HCT116 (cell line): ENCODE measurements at regions not wholly inside any gene's neighbourhood (a gene's known extent, or its start where the extent isn't known, plus 50 kb on each side); places are given as distances from the start of the nearest gene placed in this dataset.

Source experiments
- ATAC-seq: fragments of 200-7000 bp; cut with Tn5 transposase; 2 replicates; pipeline ENCODE4 v1.9.1; 2020; ENCODE audit warnings: mild to moderate bottlenecking, moderate library complexity
- BruUV-seq: library from RNA; stranded (reverse); fragments of 400-500 nt; replicated peaks from 2 replicates; lab custom pipeline; 2021; lab: Mats Ljungman, UMichigan
- CTCF ChIA-PET: fragments of 300-600 bp; sonication (Branson Sonifier 250); formaldehyde crosslinking; loops from one replicate; lab custom pipeline; 2021; ENCODE audit warnings: antibody characterized with exemption; lab: Charles Lee
- POLR2A ChIA-PET: fragments of 300-600, 350-600 bp; sonication (Branson Sonifier 250); formaldehyde crosslinking; loops from one replicate; lab custom pipeline; 2021; ENCODE audit warnings: antibody characterized with exemption; lab: Charles Lee
- RAD21 ChIA-PET, 2 experiments: fragments of 300-600 bp; sonication (Branson Sonifier 250); formaldehyde crosslinking; loops; one replicate each; lab custom pipeline; 2023; ENCODE audit warnings: low total read pairs in 2 of 2; ENCODE audit not compliant: uncharacterized antibody in 2 of 2, unreplicated experiment in 2 of 2, low non-redundant PET in 1 of 2; lab: Charles Lee
- DNase-seq: peaks from one replicate; pipeline ENCODE4 v3.0.0-alpha.2; 2010; ENCODE audit warnings: low read depth, low spot score
- H2AFZ ChIP-seq: fragments of 200-600 bp; shearing (Covaris generic), sonication (generic); 2 replicates; pipeline ENCODE4 v1.6.1; 2017; ENCODE audit warnings: low read depth, mixed run types, mixed read lengths, antibody characterized with exemption, low read length; ENCODE audit not compliant: poor library complexity, severe bottlenecking
- H3K27ac ChIP-seq: 2 replicates; pipeline ENCODE4 v1.5.1; 2012; ENCODE audit warnings: low read depth, low read length
- H3K27me3 ChIP-seq: fragments of 200-600 bp; sonication (generic); 2 replicates; pipeline ENCODE4 v1.6.1; 2016; ENCODE audit warnings: mixed run types, low read length, mixed read lengths; ENCODE audit not compliant: insufficient read depth
- H3K36me3 ChIP-seq, 2 experiments: fragments of 200-500 bp in 1 of 2; fragments of 200-600 bp in 1 of 2; sonication (Bioruptor generic) in 1 of 2; sonication (generic) in 1 of 2; 2 replicates each; pipeline versions ENCODE4 v1.5.1 to v1.6.1; 2014 to 2016; ENCODE audit warnings: low read length in 2 of 2, inconsistent platforms in 1 of 2, mixed read lengths in 1 of 2, mixed run types in 1 of 2; ENCODE audit not compliant: insufficient read depth in 2 of 2, control insufficient read depth in 1 of 2
- H3K4me1 ChIP-seq, 2 experiments: fragments of 200-600 bp in 1 of 2; sonication (generic) in 1 of 2; 2 replicates each; pipeline versions ENCODE4 v1.5.1 to v1.6.1; 2012 to 2017; ENCODE audit warnings: low read length in 2 of 2, inconsistent platforms in 1 of 2, mild to moderate bottlenecking in 1 of 2, mixed read lengths in 1 of 2, mixed run types in 1 of 2, moderate library complexity in 1 of 2; ENCODE audit not compliant: insufficient read depth in 2 of 2, control insufficient read depth in 1 of 2
- H3K4me2 ChIP-seq: fragments of 200-600 bp; sonication (generic); 2 replicates; pipeline ENCODE4 v1.6.1; 2017; ENCODE audit warnings: mixed run types, low read length, mixed read lengths
- H3K4me3 ChIP-seq, 2 experiments: fragments of 200-600 bp in 1 of 2; sonication (generic) in 1 of 2; replicated peaks in 1 of 2; 2 replicates each; pipeline ENCODE4 v1.5.1; 2011 to 2016; ENCODE audit warnings: low read length in 2 of 2, control low read depth in 1 of 2, low read depth in 1 of 2, mild to moderate bottlenecking in 1 of 2, mixed read lengths in 1 of 2, mixed run types in 1 of 2
- H3K79me2 ChIP-seq: fragments of 200-600 bp; sonication (generic); 2 replicates; pipeline ENCODE4 v1.6.1; 2017; ENCODE audit warnings: mild to moderate bottlenecking, mixed run types, low read length, moderate library complexity, mixed read lengths; ENCODE audit not compliant: insufficient read depth
- H3K9ac ChIP-seq: fragments of 200-600 bp; sonication (generic); 2 replicates; pipeline ENCODE4 v1.6.1; 2016; ENCODE audit warnings: low read length, mixed read lengths
- H3K9me2 ChIP-seq: fragments of 200-600 bp; sonication (generic), shearing (Covaris generic); 2 replicates; pipeline ENCODE4 v1.6.1; 2017; ENCODE audit warnings: mixed run types, mild to moderate bottlenecking, moderate library complexity; ENCODE audit not compliant: insufficient read depth
- H3K9me3 ChIP-seq, 2 experiments: fragments of 200-500 bp in 1 of 2; fragments of 200-600 bp in 1 of 2; sonication (Bioruptor generic) in 1 of 2; sonication (generic) in 1 of 2; 2 replicates each; pipeline ENCODE4 v1.6.1; 2014 to 2017; ENCODE audit warnings: low read length in 2 of 2, mixed read lengths in 2 of 2, inconsistent platforms in 1 of 2, low read depth in 1 of 2, mild to moderate bottlenecking in 1 of 2, mixed run types in 1 of 2, moderate library complexity in 1 of 2; ENCODE audit not compliant: control insufficient read depth in 1 of 2, insufficient read depth in 1 of 2
- H4K20me1 ChIP-seq: fragments of 200-600 bp; sonication (generic), shearing (Covaris generic); 2 replicates; pipeline ENCODE4 v1.6.1; 2017; ENCODE audit warnings: mixed run types, mild to moderate bottlenecking, moderate library complexity; ENCODE audit not compliant: insufficient read depth
- ATF3 ChIP-seq: IDR thresholded peaks from 2 replicates; pipeline ENCODE4 v1.6.1; 2012
- ELF1 ChIP-seq: IDR thresholded peaks from 2 replicates; pipeline ENCODE4 v1.6.1; 2012; ENCODE audit warnings: low read depth, borderline replicate concordance
- EZH2 ChIP-seq: fragments of 200-600 bp; sonication (generic); IDR thresholded peaks from 2 replicates; pipeline ENCODE4 v1.6.1; 2017; ENCODE audit warnings: antibody characterized with exemption, mixed run types
- EZH2phosphoT487 ChIP-seq: fragments of 200-600 bp; IDR thresholded peaks from 2 replicates; pipeline ENCODE4 v1.6.1; 2018; ENCODE audit warnings: antibody characterized with exemption, borderline replicate concordance
- JUND ChIP-seq: IDR thresholded peaks from 2 replicates; pipeline ENCODE4 v1.6.1; 2012
- MAX ChIP-seq: IDR thresholded peaks from 2 replicates; pipeline ENCODE4 v1.6.1; 2012
- POLR2AphosphoS5 ChIP-seq: IDR thresholded peaks from 2 replicates; pipeline ENCODE4 v1.6.1; 2011; ENCODE audit warnings: mild to moderate bottlenecking, low read depth, low read length, moderate library complexity
- REST ChIP-seq: IDR thresholded peaks from 2 replicates; pipeline ENCODE4 v1.6.1; 2012; ENCODE audit warnings: low read depth
- SRF ChIP-seq: IDR thresholded peaks from 2 replicates; pipeline ENCODE4 v1.6.1; 2012; ENCODE audit warnings: low read depth
- YY1 ChIP-seq: IDR thresholded peaks from 2 replicates; pipeline ENCODE4 v1.6.1; 2011; ENCODE audit warnings: low read length, low read depth, moderate library complexity, mild to moderate bottlenecking; ENCODE audit not compliant: insufficient replicate concordance; ENCODE audit errors: extremely low read depth
- ZBTB33 ChIP-seq: IDR thresholded peaks from 2 replicates; pipeline ENCODE4 v1.6.1; 2011; ENCODE audit warnings: mild to moderate bottlenecking, low read length, moderate library complexity; ENCODE audit not compliant: insufficient replicate concordance; ENCODE audit errors: extremely low read depth
- intact Hi-C: fragments of 100-400 bp; cut with micrococcal nuclease; formaldehyde crosslinking; loops from 2 replicates; pipeline ENCODE4 v1.10.0; 2022

- intact Hi-C loops = no loop called here
- Histone ChIP-seq H3K79me2 (no peaks in the 10 kb centered on the region), H3K27ac (no peak overlapping the region), H3K4me2 (no peak overlapping the region), H3K4me3 (no peak overlapping the region), H3K9me2 (no peaks in the 10 kb centered on the region), H3K36me3 (no peaks in the 10 kb centered on the region), H3K4me1 (no peaks in the 10 kb centered on the region), H3K27me3 (no peaks in the 10 kb centered on the region), H3K9me3 (peaks cover 0 to 8% of the 10 kb centered on the region in 2 experiments; a peak in 1 of 4 replicates)
- no peak for ATAC-seq
- no TSS peak for BruUV-seq
- RAD21 ChIA-PET = no interaction called here
- TF ChIP-seq ZBTB33 = no peak
- no peak for TF ChIP-seq ATF3
- no peak for TF ChIP-seq EZH2phosphoT487
- no peak for TF ChIP-seq MAX
- no peak for TF ChIP-seq POLR2AphosphoS5
- TF ChIP-seq, all 23 proteins: peak for 0
- POLR2A ChIA-PET = no interaction called here
- no peak overlapping the region for H2AFZ ChIP-seq
- no peak overlapping the region for H3K9ac ChIP-seq
- CTCF ChIA-PET = no interaction called here
- H4K20me1 ChIP-seq = no peaks in the 10 kb centered on the region
- DNase-seq = no peak
Observed at GRCh38 chr9:113712053-113712452, 164.1 kb upstream of the ZNF618 start.

- ATAC-seq (no peak), DNase-seq (no peak)
- POLR2A ChIA-PET = no interaction called here
- intact Hi-C loops = no loop called here
- no peaks in the 10 kb centered on the region for H3K79me2 ChIP-seq
- CTCF ChIA-PET = no interaction called here
- no peak overlapping the region for H3K4me3 ChIP-seq
- no peak overlapping the region for H3K9ac ChIP-seq
- H3K9me3 ChIP-seq = no peaks in the 10 kb centered on the region
- H3K27me3 ChIP-seq = no peaks in the 10 kb centered on the region
- RAD21 ChIA-PET = no interaction called here
- H3K27ac ChIP-seq = no peak overlapping the region
- no peak overlapping the region for H2AFZ ChIP-seq
- no TSS peak for BruUV-seq
- no peak overlapping the region for H3K4me2 ChIP-seq
- no peaks in the 10 kb centered on the region for H3K9me2 ChIP-seq
- no peaks in the 10 kb centered on the region for H3K4me1 ChIP-seq
- H4K20me1 ChIP-seq = no peaks in the 10 kb centered on the region
- no peaks in the 10 kb centered on the region for H3K36me3 ChIP-seq
- TF ChIP-seq EZH2phosphoT487 (no peak), JUND (no peak), YY1 (no peak), ZBTB33 (no peak), ELF1 (no peak), SRF (no peak), EZH2 (no peak), REST (no peak)
Observed at GRCh38 chr9:113715086-113715485, 161.0 kb upstream of the ZNF618 start.
